HCT116 (cell line): ENCODE measurements at regions not wholly inside any gene's neighbourhood (a gene's known extent, or its start where the extent isn't known, plus 50 kb on each side); places are given as distances from the start of the nearest gene placed in this dataset.

Experiments used
- CEBPB ChIP-seq: IDR thresholded peaks from 2 replicates; pipeline ENCODE4 v1.6.1; 2012; ENCODE audit warnings: low read depth
- CTCF ChIP-seq, 3 experiments: fragments of 200-600 bp in 1 of 3; sonication (generic) in 1 of 3; IDR thresholded peaks in 2 of 3; conservative IDR thresholded peaks in 1 of 3; 2 replicates each; pipeline ENCODE4 v1.5.1; 2012 to 2017; ENCODE audit warnings: low read depth in 2 of 3, low read length in 2 of 3, antibody characterized with exemption in 1 of 3, borderline replicate concordance in 1 of 3, control low read depth in 1 of 3, mild to moderate bottlenecking in 1 of 3, mixed read lengths in 1 of 3, mixed run types in 1 of 3, moderate library complexity in 1 of 3; ENCODE audit not compliant: insufficient read depth in 1 of 3
- ELF1 ChIP-seq: IDR thresholded peaks from 2 replicates; pipeline ENCODE4 v1.6.1; 2012; ENCODE audit warnings: low read depth, borderline replicate concordance
- EZH2 ChIP-seq: fragments of 200-600 bp; sonication (generic); IDR thresholded peaks from 2 replicates; pipeline ENCODE4 v1.6.1; 2017; ENCODE audit warnings: antibody characterized with exemption, mixed run types
- FOSL1 ChIP-seq: IDR thresholded peaks from 2 replicates; pipeline ENCODE4 v1.6.1; 2012; ENCODE audit warnings: low read depth
- POLR2A ChIP-seq: IDR thresholded peaks from 2 replicates; pipeline ENCODE4 v1.7.0; 2011; ENCODE audit warnings: borderline replicate concordance; ENCODE audit not compliant: insufficient read depth, insufficient read length; ENCODE audit errors: extremely low read depth
- POLR2AphosphoS5 ChIP-seq: IDR thresholded peaks from 2 replicates; pipeline ENCODE4 v1.6.1; 2011; ENCODE audit warnings: mild to moderate bottlenecking, low read depth, low read length, moderate library complexity
- SIN3A ChIP-seq: IDR thresholded peaks from 2 replicates; pipeline ENCODE4 v1.6.1; 2012; ENCODE audit warnings: low read depth
- TF ChIP-seq, protein P1 (sequence below): IDR thresholded peaks from 2 replicates; pipeline ENCODE4 v1.6.1; 2012

DNA sequence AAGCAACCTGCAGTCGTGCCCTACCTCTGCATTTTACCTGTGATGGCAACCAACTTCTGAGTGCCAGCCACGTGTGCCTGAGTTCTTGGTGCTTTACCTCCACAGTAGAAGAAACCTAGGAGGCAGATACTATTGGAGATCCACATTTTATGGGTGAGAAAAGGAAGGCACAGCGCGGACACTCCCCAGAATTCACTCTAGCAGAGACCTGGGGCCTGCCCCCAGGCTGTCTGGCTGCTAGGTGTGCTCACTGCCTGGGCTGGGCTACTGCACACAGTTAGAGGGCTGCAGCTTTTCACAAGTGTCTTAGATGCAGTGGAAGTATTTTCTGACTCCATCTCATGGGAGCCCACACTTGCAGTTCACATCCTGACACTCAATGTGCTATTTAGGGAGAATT is 598.8 kb upstream of the ADAMTS16 start:
- TF ChIP-seq POLR2A, result no peak
- TF ChIP-seq, protein P1, sequence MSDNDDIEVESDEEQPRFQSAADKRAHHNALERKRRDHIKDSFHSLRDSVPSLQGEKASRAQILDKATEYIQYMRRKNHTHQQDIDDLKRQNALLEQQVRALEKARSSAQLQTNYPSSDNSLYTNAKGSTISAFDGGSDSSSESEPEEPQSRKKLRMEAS, result no peak
- TF ChIP-seq POLR2AphosphoS5, result no peak
- no peak for TF ChIP-seq EZH2
- TF ChIP-seq CTCF (IDR thresholded peaks at IDR 0.05 in 2 of 3, conservative IDR thresholded peaks at IDR 0.05 in 1 of 3; ENCODE audit: borderline replicate concordance in 1 of 3, insufficient read depth in 1 of 3, low read depth in 2 of 3, low read length in 2 of 3), result no peak
- TF ChIP-seq ELF1, result no peak
- TF ChIP-seq CEBPB, result no peak
- TF ChIP-seq SIN3A, result no peak
- TF ChIP-seq FOSL1, result no peak
